KBM-7 (cell line): ENCODE measurements at regions not wholly inside any gene's neighbourhood (a gene's known extent, or its start where the extent isn't known, plus 50 kb on each side); places are given as distances from the start of the nearest gene placed in this dataset.
"Not testable (repeated sequence)": the region's sequence is repeated elsewhere in the genome, so short reads cannot be mapped to it uniquely, and the experiment has no call there.

Experiments used
- DNase-seq: peaks from one replicate; pipeline ENCODE4 v3.0.0-alpha.2; 2015
- in situ Hi-C: fragments of 300-500 bp; cut with MboI; formaldehyde crosslinking; loops from 2 replicates; pipeline ENCODE4 v1.14.3; 2020; ENCODE audit warnings: low sequenced_read_pairs, low pct_unique_long_range_greater_than_20kb, mixed read lengths

DNA sequence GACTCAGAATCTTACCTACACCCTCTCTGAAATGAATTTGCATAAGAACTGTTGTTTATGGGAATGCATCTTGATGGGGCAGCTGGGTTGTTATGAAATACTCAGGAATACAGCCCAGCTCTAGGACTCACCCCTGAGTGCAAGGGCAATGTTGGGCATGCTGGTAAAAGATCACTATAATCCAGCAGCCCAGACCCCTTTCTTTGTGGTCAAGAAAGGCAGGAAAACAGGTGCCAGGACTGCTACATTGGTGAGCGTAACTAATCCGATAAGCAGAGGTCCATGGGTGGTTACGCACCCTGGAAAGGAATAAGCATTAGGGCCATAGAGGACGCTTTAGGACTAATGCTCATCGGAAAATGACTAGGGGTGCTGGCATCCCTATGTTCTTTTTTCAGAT lies 227.9 kb upstream of the CWC22 start:
- in situ Hi-C loops, DNase-seq: not testable (repeated sequence)

DNA sequence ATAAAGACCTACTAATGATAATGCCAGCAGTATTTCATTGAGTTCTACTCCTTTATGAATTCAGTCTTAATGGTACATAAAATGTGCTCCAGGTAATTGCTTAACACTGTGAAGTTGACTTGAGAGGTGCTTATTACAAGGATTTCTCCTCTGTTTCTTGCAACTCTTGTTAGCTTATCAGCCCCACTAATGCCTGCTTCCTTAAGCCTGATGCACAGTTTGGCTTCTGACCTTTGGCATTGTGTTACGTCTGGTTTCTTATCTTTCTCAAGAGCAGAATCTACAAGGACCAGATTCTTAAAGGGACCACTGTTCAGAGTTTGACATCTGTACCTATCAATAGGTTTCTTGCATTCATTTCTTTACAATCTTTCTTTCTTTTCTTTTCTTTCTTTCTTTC lies 223.9 kb upstream of the CWC22 start:
- DNase-seq, result no peak
- in situ Hi-C loops, result no loop called here

DNA sequence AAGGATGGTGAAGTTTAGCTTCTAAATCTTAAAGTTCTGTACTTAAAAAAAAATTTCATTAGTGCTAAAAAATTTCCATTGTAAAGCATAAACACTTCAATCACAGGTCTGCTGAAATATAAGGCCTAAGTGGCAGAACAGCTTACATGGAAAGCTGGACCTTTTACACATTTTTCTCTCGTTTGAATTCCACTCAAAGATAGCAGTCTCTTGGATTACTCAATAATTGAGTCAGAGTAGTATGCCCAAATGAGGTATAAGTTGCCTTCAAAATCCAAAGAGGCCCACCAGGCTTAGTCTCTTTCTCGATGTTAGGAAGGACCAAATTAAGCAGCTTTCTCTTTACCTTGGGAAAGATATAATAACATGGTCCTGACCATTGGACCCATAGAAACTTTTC lies 220.4 kb upstream of the CWC22 start:
- in situ Hi-C loops, result no loop called here
- DNase-seq, result no peak

DNA sequence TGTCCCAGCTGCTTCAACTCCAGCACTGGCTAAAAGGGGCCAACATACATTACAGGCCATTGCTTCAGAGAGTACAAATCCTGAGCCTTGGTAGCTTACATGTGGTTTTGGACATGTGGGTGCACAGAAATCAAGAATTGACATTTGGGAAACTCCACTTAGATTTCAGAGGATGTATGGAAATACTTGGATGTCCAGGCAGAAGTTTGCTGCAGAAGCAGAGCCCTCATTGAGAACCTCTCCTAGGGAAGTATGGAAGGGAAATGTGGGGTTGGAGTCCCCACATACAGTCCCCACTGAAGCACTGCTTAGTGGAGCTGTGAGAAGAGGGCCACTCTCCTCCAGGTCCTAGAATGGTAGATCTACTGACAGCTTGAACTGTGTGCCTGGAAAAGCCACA lies 218.0 kb upstream of the CWC22 start:
- in situ Hi-C loops, result no loop called here

DNA sequence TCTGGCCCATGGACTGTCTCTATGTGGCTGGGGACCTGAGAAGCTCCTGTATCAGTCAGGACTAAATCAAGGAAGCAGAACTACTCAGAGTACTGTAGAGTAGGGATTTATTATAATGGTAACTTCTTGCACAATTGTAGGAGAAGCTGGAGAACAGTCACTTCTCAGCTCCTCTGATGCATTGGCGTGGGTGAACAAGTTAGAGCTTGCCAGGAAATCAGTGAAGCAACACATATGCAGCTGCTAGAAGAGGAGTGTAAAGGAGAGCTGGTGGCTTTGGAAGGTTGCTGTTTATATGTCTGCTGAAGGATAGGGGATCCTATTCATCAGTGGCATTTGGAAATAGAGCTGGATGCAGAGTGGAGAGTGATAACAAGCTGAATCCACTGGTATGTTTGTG lies 215.5 kb upstream of the CWC22 start:
- DNase-seq, result no peak
- in situ Hi-C loops, result no loop called here

More for the DNA sequence above, 218.0 kb upstream of the CWC22 start:
- DNase-seq, result no peak

DNA sequence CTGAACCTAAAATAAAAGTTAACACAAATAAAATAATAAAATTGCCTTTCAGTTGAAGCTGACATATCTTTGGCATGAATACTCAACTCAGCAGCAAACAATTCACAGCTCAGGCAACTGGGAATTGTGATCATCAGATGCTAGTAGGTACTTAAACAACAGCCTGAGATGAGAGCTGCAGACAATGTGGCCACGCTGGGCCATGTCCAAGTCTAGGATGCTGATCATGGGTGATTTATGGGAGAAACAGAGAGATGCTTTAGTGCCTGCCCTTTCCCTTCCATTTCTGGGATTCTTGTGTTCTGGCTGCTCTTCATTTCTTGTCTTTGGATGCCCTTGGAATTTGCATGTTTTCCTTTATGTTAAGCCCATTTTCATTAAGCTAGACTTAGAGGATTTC lies 212.4 kb upstream of the CWC22 start:
- in situ Hi-C loops, result no loop called here
- DNase-seq, result no peak

DNA sequence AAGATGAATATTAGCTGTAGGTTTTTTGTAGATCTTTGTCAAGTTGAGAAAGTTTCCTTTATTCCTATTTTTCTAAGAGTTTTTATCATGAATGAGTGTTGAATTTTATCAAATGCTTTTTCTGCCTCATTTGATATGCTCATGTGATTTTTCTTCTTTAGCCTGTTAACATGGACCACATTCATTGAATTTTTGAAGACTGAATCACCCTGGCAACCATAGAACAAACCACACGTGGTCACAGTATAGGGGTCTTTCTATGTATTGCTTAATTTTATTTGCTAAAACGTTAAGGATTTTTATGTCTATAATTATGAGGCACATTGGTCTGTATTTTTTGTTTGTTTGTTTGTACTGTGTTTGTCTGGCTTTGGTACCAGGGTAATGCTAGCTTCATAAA lies 201.7 kb upstream of the CWC22 start:
- in situ Hi-C loops, result no loop called here
- DNase-seq, result no peak

DNA sequence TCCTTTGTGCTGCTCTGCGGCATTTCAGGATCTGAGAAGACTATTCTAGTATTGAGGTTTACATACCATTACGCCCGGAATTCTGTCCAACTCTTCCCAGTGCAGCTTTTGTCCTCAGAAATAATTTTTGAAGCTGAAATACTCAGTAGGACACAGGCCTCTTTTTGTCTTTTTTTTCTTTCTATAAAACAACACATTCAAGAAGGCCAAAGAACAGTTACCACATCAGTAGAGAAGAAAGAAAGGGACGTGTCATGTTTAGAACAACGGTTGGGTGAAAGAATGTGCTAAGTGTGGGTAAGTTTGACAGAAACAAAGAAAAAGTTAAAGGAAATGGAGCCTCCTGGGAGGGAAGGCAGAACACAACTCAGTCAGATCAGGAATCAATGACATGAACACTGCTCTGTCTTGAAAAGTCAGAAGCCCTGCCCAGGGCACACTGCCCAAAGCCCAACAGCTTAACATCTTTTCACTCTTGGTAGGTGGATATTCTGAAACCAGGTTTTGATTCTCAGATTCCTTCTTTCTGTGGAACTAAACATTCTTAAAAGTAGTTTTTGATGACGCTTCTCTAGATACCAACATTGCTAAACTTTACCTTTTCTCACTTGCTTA lies 198.6 kb upstream of the CWC22 start:
- no peak for DNase-seq
- in situ Hi-C loops, result no loop called here

DNA sequence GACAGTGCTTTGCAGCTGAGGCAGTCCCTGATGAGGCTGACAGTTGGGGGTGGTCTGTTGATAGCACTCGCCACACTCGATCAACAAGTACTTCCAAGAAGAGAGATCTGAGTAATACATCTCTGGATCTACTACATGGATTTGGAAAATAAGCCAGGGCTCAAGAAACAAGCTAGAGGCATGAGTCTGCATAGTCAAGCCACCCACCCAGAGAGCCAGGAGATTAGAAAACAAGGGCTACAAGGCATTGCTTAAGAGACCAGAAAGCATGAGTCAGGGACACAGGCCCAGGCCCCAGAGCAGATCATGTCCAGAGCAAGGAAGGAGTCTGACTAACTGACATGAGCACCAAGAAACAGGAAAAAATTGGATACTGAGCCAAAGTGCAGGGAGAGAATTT lies 196.9 kb upstream of the CWC22 start:
- in situ Hi-C loops, result no loop called here
- DNase-seq, result no peak

DNA sequence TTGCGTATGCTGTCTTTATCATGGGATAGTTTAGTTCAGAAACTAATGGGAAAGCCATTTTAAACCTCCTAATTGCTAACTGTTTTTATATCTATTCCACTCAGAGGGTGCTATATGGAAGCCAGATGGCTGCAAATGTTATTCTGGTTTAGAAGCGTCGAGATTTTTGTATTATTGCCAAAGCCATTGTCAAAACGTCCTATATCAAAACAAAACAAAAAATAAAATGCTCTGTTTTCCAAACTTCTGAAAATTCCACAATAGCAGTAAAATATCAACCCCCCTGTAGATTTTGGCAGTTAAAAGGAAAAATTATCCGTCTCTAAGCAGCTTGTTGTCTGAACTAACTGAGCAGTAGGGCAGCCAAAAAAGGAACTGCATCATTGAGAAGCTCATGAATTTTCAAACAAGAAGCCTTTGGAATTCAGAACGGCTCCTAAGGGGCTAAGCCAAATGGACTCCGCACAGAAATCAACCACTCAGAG lies 195.4 kb upstream of the CWC22 start:
- in situ Hi-C loops, result no loop called here
- DNase-seq, result no peak

DNA sequence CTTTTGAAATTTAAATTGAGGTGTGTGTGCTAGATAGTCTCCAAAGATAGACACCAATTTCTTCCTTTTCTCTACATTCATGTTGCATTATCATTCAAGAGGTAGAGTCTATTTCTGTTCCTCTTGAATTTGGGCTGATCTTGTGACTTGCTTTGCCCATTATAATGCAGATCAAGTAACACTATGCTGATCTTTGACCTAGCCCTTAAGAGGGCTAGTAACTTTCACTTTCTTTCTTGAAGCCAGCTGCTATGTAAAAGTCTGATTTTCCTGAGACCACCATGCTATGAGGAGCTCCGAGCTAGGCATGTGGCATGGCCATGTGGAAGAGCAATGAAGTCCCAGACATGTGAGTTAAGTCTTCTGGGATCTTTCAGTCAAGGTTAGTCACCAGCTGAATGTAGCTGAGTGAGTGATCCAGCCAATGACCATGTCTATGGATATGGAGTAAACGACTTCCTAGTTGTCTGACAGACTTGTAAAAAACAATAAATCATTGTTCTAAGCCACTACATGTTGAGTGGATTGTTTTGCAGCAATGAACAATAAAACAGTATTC lies 189.4 kb upstream of the CWC22 start:
- DNase-seq, result no peak
- in situ Hi-C loops, result no loop called here

DNA sequence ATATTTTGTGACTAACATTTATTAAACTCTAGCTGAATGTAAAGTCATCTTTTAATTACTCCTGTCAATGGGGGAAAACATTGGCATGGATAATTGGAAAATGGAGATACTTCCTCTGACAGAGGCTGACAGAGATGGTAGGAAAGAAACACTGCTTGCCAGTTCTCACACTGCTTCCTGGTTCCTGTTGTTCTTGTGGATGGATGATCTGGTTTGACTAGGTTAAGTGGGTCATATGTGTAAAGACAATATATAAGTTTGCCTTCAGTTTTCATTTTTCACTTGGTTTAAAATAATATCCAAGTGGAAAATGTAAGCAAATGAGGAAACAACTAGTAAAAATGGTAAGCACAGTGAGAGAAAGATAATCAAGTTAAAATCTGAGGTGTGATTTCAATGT lies 188.8 kb upstream of the CWC22 start:
- in situ Hi-C loops, result no loop called here
- DNase-seq, result no peak

DNA sequence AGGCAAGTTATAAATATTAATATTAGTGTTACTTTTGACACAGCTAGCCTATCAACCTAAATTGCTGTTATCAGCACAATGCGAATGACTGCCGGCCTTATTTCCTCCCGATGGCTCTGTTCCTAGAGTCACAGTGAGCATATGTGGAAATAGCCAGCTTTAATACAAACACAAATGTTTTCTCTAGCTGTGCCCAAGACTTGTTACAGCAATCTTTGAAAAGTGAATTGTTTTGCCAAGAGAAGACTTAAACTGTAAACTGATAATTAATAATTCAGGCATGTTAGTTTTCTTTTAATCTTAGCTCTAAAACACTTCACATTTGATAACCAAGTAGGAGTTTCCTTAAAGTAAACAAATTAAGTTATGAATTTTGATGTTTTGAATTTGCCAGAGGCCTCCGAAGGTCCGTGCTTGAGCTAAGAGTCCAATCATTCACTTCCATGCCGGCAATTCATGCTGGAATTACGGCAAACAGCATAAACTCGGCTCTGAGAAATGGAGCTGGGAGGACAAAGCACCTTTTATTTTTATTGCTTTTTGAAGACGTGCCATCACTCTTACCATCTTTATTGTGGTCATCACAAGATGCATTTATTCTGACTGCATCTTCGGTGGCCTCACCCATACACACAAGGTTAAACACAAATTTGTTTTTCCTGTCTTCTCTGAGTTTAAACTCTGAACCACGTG lies 184.5 kb upstream of the CWC22 start:
- DNase-seq, result no peak
- in situ Hi-C loops, result no loop called here

DNA sequence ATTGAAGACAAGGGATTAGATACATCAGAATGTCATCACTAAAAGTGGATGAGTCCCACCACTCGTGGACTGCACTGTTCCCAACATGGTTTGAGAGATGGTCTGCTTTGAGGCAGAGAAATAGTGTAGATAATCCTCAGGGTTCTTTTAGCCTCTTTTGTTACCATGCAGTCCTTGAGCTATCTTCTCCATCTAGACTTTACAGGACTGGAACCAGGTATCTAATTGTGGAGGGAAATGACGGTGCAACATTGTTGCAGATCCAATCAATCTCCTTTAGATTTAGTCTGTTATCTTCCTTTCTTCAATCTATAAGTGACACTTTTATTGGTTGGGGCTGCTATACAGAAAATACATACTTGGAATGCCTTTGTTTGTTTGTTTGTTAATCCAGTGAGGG lies 183.8 kb upstream of the CWC22 start:
- no peak for DNase-seq
- in situ Hi-C loops, result no loop called here

DNA sequence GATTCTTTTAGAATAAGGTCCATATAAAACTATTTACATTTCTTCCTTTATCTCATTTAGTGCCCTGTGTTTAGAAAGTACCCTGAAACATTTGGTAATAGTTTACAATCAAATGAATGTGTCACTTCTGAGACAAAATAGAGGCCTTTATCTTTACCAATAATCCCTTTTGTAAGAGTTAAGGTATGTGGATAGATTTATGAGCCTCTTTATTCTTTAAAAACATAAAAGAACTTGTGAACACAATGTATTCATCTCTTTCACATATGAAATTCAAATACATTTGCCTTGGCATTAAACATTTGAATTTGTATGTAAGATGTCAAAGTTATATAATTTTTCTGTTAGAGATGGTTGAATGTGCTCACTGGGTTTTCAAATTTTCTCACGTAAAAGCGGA lies 180.5 kb upstream of the CWC22 start:
- no peak for DNase-seq
- in situ Hi-C loops, result no loop called here

DNA sequence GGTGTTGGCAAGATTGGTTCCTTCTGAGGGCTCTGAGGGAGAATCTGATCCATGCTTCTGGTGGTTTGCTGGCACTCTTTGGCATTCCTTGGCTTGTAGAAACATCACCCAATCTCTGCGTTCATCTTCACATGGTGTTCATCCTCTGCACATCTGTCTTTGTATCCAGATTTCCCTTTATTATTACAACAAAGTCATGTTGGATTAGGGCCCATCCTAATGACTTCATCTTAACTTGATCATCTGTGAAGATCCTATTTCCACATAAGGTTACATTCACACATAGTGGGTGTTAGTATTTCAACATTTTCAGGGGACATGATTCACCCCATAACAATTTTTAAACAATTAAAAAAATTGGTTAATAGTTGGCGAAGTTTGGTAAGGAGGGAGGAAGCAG lies 177.4 kb upstream of the CWC22 start:
- in situ Hi-C loops, result no loop called here
- DNase-seq, result no peak

DNA sequence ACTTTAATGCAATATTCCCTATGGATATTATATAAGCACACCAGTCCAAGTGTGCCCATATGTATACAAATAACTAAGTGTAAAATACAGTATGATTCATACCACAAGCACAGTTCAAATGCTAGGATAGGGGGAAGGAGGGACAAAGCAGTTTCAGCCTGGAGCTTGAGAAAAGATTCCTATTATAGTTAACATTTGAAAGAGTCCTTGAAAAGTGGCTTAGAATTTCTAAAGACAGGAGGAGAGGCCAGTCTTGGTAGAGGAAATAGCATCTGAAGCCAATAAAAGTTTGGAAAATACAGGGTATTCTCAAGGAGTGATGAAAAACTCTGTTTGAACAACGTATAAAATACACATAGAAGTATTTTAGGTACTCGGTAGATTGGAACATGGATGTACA lies 173.4 kb upstream of the CWC22 start:
- in situ Hi-C loops, result no loop called here
- DNase-seq, result no peak

DNA sequence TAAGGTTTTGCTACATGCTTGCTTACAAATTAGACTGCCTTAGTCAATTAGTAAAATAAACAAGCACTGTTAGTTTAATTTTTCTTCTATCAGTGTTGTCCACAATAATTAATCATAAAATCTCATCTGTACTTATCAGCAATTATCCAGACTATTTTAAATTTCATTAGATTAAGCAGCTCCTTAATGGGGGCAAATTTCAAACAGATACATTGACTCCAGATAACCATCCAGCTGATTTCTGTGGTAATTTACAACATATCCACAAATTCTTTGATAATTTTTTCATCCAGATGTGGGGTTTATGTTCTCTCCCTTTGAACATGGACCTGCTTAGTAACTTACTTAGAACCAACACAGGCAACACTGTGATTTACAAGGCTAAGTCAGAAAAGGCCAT lies 170.4 kb upstream of the CWC22 start:
- in situ Hi-C loops, result no loop called here
- no peak for DNase-seq

DNA sequence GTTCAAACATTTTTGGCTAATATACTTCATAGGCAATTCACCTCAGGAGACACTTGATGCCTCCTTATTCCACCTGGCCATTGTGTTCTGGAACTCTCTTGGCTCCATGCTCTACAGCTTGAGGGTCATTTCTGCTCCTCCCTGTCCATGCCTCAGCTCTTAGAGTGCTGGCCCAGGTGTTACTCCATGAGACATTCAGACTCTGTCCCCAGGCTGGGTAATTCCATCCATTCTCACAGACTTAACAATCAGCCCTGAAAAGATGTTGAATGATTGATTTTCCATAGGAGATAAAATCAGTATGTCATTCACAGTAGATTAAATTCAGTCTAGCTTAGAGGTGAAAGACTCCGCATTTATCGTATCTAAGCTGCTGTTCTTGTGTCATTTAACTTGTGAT lies 168.6 kb upstream of the CWC22 start:
- in situ Hi-C loops, result no loop called here
- no peak for DNase-seq

DNA sequence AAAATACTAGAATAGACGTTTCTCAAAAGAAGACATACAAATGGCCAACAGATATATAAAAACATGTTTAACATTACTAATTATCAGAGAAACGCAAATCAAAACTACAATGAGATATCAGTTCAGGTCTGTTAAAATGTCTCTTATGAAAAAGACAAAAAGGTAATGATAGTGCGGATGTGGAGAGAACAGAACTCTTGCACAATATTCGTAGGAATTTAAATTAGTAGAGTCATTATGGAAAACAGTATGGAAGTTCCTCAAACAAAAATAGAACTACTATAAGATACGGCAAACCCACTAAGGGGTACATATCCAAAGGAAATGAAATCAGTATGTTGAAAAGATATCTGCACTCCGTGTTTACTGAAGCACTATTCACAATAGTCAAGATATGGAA lies 167.5 kb upstream of the CWC22 start:
- DNase-seq, result no peak
- in situ Hi-C loops, result no loop called here

DNA sequence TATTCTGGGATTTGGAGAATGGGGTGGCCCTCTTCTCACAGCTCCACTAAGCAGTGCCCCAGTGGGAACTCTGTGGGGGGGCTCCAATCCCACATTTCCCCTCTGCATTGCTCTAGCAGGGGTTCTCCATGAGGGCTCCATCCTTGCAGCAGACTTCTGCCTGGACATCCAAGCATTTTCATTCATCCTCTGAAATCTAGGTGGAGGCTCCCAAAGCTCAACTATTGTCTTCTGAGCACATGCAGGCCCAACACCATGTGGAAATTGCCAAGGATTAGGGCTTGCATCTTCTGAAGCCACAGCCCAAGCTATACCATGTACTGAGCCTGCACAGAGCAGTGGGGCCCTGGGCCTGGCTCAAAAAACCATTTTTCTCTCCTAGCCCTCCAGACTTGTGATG lies 162.4 kb upstream of the CWC22 start:
- no peak for DNase-seq
- in situ Hi-C loops, result no loop called here
